GM12875 (cell line): ENCODE measurements at regions not wholly inside any gene's neighbourhood (a gene's known extent, or its start where the extent isn't known, plus 50 kb on each side); places are given as distances from the start of the nearest gene placed in this dataset.

ENCODE experiments used
- H3K4me3 ChIP-seq: one replicate; pipeline ENCODE4 v1.5.1; 2011; ENCODE audit warnings: low read depth, low read length, control low read depth
- CTCF ChIP-seq: IDR thresholded peaks from 2 replicates; pipeline ENCODE4 v1.5.1; 2011; ENCODE audit warnings: low read depth, mild to moderate bottlenecking, control low read depth, inconsistent platforms, low read length, moderate library complexity, borderline replicate concordance; ENCODE audit not compliant: insufficient read depth

DNA sequence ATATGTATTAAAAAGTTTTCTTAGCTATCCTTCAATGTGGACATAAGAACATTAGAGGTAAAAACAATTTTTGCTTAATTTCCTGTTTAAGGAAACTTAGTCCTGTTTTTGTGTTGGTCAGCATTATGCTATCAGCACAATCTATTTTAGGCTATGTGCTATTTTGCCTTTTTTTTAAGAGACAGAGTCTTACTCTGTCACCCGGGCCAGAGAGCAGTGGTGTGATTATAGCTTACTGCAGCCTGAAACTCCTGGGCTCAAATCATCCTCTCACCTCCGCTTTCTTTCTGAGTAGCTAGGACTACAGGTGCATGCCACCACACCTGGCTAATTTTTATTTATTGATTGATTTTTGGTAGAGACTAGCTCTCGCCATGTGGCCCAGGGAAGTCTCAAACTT lies 199.1 kb upstream of the TMPRSS15 start:
- H3K4me3 ChIP-seq, result no peak overlapping the region
- no peak for TF ChIP-seq CTCF

DNA sequence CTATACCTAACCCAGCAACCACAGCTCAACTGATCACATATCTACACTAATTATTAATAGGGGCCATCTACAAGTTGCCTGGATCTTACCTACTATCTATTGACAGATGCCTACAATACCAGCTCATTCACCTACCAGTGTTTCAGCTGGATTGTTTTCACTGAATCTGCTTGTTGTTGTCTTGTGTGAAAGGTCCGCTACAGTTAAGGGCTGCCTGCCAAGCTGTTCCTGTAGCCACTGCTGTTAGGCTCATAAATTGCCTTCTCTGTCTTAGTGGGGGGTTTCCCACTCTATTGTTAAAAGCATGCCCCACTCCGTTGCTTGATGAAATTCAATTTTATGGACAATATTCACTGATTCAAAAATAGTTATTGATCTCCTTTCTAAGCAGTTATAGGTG lies 199.7 kb upstream of the TMPRSS15 start:
- H3K4me3 ChIP-seq, result no peak overlapping the region
- TF ChIP-seq CTCF, result no peak

DNA sequence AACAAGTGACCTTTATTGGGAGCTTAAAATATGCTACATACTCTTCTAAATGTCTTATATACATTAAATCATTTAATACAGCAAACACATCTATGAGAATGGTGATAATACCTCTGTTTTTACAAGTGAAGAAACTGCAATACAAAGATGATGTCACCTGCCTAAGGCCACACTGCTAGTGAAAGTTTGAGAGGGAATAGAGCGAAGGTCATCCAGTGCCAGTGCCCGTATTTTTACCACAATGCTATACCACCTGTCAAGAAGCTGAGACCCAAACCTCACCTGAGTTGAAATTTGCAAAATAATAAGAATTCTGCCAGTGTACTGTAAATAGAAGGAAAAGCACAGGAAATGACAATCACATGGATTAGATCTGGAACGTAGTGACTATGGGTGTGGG lies 200.4 kb upstream of the TMPRSS15 start:
- TF ChIP-seq CTCF, result no peak
- no peak overlapping the region for H3K4me3 ChIP-seq

DNA sequence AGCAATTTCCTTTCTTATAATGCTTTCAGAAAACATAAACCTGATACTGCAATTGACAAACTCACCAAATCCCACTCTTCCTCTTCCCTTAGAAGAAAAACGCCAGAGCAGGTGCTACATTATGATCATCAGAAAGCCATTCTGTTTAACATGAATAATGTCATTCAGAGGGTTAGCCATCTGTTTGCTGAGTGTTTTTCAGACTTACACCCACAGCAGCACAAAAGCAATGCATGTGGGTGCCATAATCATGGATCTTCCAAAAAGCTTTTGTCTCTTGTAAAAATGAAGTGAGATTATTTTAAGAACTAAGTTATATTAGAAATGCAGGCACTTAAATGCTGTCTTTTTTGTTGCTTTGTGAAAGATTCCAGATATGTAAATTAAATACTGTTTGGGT lies 204.6 kb upstream of the TMPRSS15 start:
- no peak for TF ChIP-seq CTCF
- H3K4me3 ChIP-seq, result no peak overlapping the region

- TF ChIP-seq CTCF, result no peak
- H3K4me3 ChIP-seq, result no peak overlapping the region
Observed at GRCh38 chr21:18614303-18614702, 210.7 kb upstream of the TMPRSS15 start.

- TF ChIP-seq CTCF, result no peak
- H3K4me3 ChIP-seq, result no peak overlapping the region
Observed at GRCh38 chr21:18617291-18617690, 213.7 kb upstream of the TMPRSS15 start.

DNA sequence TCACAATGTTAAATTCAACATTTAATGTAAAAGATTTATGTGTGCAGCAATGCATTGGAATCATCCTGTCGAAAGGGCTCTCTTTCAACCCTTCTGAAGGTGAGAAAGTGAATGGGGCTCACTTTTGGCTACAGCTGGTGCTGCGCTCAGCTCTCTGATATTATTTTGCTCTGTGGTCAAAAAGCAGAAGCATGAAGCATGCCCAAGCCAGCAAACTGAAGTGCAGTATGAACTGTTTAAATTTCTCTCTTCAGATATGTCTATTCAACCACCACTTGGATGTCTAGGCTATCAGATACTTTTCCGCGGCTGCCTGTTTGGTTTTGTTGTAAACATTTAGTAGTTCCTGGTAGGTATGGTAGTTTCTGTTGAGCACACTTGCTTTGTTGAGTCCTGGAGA lies 216.9 kb upstream of the TMPRSS15 start:
- TF ChIP-seq CTCF, result no peak
- no peak overlapping the region for H3K4me3 ChIP-seq
